DMS79 (cell line): ENCODE measurements at regions not wholly inside any gene's neighbourhood (a gene's known extent, or its start where the extent isn't known, plus 50 kb on each side); places are given as distances from the start of the nearest gene placed in this dataset.

Experiments
- DNase-seq: peaks from one replicate; lab custom pipeline; 2025; lab: John Stamatoyannopoulos, UW

GRCh38 chr15:93266291-93266690 is 177.3 kb upstream of the RGMA start:
- DNase-seq = no peak

DNA sequence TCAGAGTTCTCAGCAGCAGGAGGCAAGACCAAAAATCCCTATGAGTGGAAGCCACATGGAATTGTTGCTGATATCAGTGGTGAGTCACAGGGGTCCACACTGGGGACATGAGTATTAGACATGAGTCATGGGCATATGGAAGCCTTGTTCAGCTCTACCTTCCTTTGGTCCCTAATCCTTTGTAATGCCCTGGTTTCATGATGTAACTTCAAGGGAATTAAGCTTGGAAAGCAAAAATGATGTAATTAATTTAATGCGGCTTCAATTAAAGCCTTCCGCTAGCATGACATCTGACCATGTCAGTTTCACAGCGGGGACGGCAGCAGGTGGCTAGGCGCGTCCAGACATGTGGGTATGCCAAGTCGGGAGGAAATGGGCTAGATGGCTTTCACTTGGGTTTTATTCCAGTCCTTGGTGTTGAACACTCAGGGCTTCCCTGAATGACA is 176.1 kb upstream of the RGMA start:
- DNase-seq = no peak

- no peak for DNase-seq
Observed at GRCh38 chr15:93261845-93262244, 172.8 kb upstream of the RGMA start.

DNA sequence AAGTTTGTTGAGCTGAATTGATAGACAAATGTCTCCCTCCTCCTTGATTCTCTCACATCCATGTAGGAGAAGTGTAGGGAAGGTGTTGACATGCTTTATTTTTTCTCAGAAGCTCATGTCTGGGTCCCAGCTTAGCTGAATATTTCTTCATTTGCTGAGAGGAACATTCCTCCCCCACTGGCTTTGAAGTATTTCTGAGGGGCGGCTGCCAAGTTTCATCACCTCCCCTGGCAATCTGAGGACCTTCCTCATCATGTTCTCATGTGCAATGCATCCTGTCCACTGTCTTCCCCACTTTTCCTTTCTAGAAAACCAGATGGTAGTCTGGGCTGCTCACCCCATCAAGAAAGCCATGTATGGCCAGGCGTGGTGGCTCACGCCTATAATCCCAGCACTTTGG is 168.9 kb upstream of the RGMA start:
- no peak for DNase-seq

- no peak for DNase-seq
Observed at GRCh38 chr15:93253681-93254080, 164.7 kb upstream of the RGMA start.

DNA sequence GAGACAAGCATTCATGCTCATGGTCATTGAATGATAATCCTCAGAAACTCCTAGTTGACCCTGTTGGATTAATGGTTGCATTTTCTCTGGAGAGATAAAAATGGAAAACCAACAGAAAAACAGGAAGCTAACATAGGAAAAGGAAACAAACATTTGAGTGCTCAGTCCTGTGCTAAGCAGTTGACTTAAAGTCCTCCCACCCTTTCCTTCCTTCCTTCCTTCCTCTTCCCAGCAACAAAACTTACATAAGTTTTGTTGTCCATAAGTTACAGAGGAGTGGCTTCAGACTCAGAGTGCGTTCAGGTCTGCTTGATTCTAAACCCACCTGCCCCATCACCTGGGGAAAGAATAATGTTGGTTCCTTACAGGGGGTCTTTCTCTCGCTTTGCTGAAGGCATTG is 163.8 kb upstream of the RGMA start:
- no peak for DNase-seq

DNA sequence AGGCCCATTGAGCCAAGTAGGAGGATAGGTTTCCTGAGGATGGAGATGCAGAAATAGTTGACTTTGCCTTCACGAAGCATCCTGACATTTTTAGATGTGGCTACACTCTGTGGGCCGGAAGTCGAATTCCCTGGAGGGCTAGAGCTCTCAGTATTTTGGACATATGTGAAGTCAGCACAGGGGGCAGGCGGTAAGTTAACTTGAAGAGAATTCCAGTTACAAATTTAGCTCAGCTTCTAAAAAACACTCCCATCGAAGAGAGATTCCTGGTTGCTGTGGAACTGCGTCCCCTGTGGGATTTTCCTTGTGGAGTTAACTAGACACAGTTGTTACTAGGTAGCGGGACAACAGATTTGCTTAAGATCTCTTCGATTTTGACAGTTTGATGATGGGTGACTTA is 161.9 kb upstream of the RGMA start:
- no peak for DNase-seq

DNA sequence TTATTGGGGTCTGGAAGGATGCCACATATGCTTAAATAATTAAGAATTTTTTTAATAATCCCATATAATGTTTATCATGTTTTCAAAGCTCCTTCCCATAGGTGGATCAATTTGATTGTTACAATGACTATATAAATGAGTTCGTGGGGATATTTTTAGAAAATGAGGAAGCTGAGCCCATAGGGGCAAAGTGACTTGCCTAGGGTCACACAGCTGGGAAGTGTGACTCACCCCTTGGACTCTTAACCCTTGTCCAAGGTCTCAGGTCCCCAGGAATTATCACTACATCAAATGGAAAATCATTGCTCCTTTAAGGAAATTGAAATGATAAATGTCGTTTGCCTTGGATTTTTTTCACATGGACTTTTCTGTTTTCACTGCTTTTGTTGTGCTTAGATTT is 161.2 kb upstream of the RGMA start:
- no peak for DNase-seq

GRCh38 chr15:93249623-93250022 is 160.6 kb upstream of the RGMA start:
- DNase-seq = no peak

- no peak for DNase-seq
Observed at GRCh38 chr15:93247466-93248121, 158.6 kb upstream of the RGMA start.

- no peak for DNase-seq
Observed at GRCh38 chr15:93246266-93247242, 157.5 kb upstream of the RGMA start.

- DNase-seq = no peak
Observed at GRCh38 chr15:93245661-93246042, 156.6 kb upstream of the RGMA start.

DNA sequence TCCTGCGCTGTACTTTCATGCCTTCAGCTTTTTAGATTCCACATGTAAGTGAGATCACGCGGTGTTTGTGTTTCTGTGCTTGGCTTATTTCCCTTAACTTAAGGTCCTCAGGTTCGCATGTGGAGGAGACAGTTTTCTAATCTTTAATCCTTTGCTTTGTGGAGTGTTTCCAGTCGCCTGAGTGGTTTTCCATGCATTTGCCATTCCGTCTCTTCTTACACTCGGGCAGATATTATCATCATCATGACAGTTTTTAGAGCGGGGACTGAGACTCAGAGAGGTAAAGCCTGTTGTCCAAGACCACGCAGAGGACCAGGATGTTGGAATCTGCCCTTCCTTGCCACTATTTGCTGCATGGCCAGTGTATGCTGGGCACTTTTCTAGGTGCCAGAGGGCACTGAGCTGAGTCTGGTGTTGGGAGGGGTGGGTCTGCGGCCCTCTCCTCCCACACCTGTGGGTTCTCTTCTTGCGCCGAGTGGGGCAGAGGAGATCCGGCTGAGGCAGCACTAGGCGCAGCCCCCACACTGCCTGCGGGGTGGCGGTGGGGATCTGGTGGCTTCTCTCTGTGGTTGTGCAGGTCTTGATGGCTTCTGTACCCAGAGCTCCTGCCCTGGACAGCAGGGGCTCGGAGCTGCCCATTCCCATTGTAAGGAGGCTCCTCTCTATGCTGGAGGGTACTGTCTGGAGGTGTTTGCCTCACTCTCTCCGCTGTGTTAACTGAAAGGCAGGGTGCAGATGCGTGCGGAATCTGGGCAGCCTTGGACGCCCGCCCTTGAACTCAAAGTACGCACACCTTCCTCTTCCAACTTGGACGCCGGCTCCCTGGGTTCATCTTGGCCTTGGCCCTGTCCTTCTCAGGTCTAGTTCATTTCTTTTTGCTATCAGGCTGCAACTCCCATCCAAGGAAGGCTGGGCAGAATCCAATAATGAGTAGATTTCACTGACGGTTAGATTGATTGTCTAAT is 156.0 kb upstream of the RGMA start:
- DNase-seq = no peak

- no peak for DNase-seq
Observed at GRCh38 chr15:93243573-93243972, 154.6 kb upstream of the RGMA start.

GRCh38 chr15:93241696-93242585 is 152.9 kb upstream of the RGMA start:
- no peak for DNase-seq

GRCh38 chr15:93239993-93240392 is 151.0 kb upstream of the RGMA start:
- DNase-seq = no peak

- DNase-seq = no peak
Observed at GRCh38 chr15:93239591-93239990, 150.6 kb upstream of the RGMA start.

GRCh38 chr15:93238641-93239040 is 149.6 kb upstream of the RGMA start:
- DNase-seq = no peak

- no peak for DNase-seq
Observed at GRCh38 chr15:93235926-93236780, 147.1 kb upstream of the RGMA start.

DNA sequence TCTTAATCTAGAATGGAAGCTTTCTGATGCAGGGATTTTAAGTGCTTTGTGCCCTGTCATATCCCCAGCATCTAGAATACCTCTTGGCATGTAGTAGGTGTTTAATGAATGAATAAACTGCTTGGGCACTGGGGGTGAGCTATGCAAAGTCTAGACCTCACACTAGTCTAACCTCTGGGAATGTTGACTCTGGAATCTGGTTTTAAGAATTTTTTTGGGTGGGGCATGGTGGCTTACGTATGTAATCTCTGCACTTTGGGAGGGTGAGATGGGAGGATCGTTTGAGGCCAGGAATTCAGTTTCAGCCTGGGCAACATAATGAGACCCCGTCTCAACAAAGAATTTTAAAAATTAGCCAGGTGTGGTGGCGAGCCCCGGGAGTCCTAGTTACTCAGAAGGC is 146.3 kb upstream of the RGMA start:
- no peak for DNase-seq
